Liver (tissue), 8 donors: ENCODE measurements at regions not wholly inside any gene's neighbourhood (a gene's known extent, or its start where the extent isn't known, plus 50 kb on each side); places are given as distances from the start of the nearest gene placed in this dataset.

Experiments used
- DNase-seq: peaks from one replicate; pipeline ENCODE4 v3.0.0-alpha.2; 2017; ENCODE audit warnings: low spot score
- H3K27ac ChIP-seq, 2 donors: one replicate each; pipeline ENCODE4 v1.7.0; 2013; ENCODE audit warnings: inconsistent platforms in 2 of 2, low read length in 2 of 2, control low read depth in 1 of 2, low read depth in 1 of 2, mild to moderate bottlenecking in 1 of 2
- H3K27me3 ChIP-seq, 4 donors: one replicate each; pipeline versions ENCODE4 v1.6.1 to v1.7.0; 2013; ENCODE audit warnings: low read length in 3 of 4, inconsistent platforms in 1 of 4, mild to moderate bottlenecking in 1 of 4, moderate library complexity in 1 of 4; ENCODE audit not compliant: control insufficient read depth in 4 of 4, insufficient read depth in 4 of 4
- H3K36me3 ChIP-seq, 4 donors: one replicate each; pipeline versions ENCODE4 v1.6.1 to v1.7.0; 2013; ENCODE audit warnings: low read length in 3 of 4, mild to moderate bottlenecking in 3 of 4, low read depth in 1 of 4, moderate library complexity in 1 of 4; ENCODE audit not compliant: control insufficient read depth in 4 of 4, insufficient read depth in 3 of 4
- H3K4me1 ChIP-seq, 4 donors: one replicate each; pipeline versions ENCODE4 v1.6.1 to v1.7.0; 2013; ENCODE audit warnings: low read length in 3 of 4, mild to moderate bottlenecking in 3 of 4, moderate library complexity in 1 of 4; ENCODE audit not compliant: control insufficient read depth in 4 of 4, insufficient read depth in 4 of 4
- H3K4me3 ChIP-seq, 3 donors: one replicate each; pipeline versions ENCODE4 v1.6.1 to v1.7.0; 2013; ENCODE audit warnings: low read length in 3 of 3, control low read depth in 1 of 3, low read depth in 1 of 3, mild to moderate bottlenecking in 1 of 3
- H3K9ac ChIP-seq, 2 donors: one replicate each; pipeline ENCODE4 v1.7.0; 2013; ENCODE audit warnings: low read length in 2 of 2, mild to moderate bottlenecking in 2 of 2, moderate library complexity in 2 of 2, control low read depth in 1 of 2, low read depth in 1 of 2
- H3K9me3 ChIP-seq, 4 donors: one replicate each; pipeline versions ENCODE4 v1.6.1 to v1.7.0; 2013; ENCODE audit warnings: low read length in 3 of 4; ENCODE audit not compliant: control insufficient read depth in 4 of 4
- CTCF ChIP-seq: fragments of 150-350 bp; IDR thresholded peaks from 2 replicates; pipeline ENCODE4 v1.5.1; 2017; ENCODE audit warnings: improper control_type of control experiment, low read depth, low read length; ENCODE audit not compliant: missing input control
- EGR1 ChIP-seq, 2 donors: IDR thresholded peaks; 2 replicates each; pipeline ENCODE4 v1.6.1; 2016 to 2018; ENCODE audit warnings: antibody characterized with exemption in 2 of 2, low read depth in 2 of 2
- FOXA1 ChIP-seq: IDR thresholded peaks from 2 replicates; pipeline ENCODE4 v1.6.1; 2016; ENCODE audit warnings: antibody characterized with exemption
- FOXA2 ChIP-seq: IDR thresholded peaks from 2 replicates; pipeline ENCODE4 v1.6.1; 2016; ENCODE audit warnings: antibody characterized with exemption
- GABPA ChIP-seq, 2 donors: IDR thresholded peaks in 1 of 2; conservative IDR thresholded peaks in 1 of 2; 2 replicates each; pipeline ENCODE4 v1.6.1; 2016; ENCODE audit warnings: antibody characterized with exemption in 2 of 2, mild to moderate bottlenecking in 1 of 2, moderate library complexity in 1 of 2
- HNF4A ChIP-seq, 2 donors: conservative IDR thresholded peaks; 2 replicates each; pipeline ENCODE4 v1.6.1; 2016; ENCODE audit warnings: antibody characterized with exemption in 2 of 2, mild to moderate bottlenecking in 2 of 2
- HNF4G ChIP-seq: IDR thresholded peaks from 2 replicates; pipeline ENCODE4 v1.6.1; 2016; ENCODE audit warnings: antibody characterized with exemption
- JUND ChIP-seq, 2 donors: IDR thresholded peaks; 2 replicates each; pipeline ENCODE4 v1.6.1; 2016; ENCODE audit warnings: antibody characterized with exemption in 2 of 2
- MAX ChIP-seq: IDR thresholded peaks from 2 replicates; pipeline ENCODE4 v1.6.1; 2016; ENCODE audit warnings: antibody characterized with exemption
- NR2F2 ChIP-seq: IDR thresholded peaks from 2 replicates; pipeline ENCODE4 v1.6.1; 2016; ENCODE audit warnings: antibody characterized with exemption
- RAD21 ChIP-seq, 2 donors: IDR thresholded peaks; 2 replicates each; pipeline ENCODE4 v1.6.1; 2016; ENCODE audit warnings: antibody characterized with exemption in 2 of 2, mild to moderate bottlenecking in 2 of 2
- SP1 ChIP-seq: IDR thresholded peaks from 2 replicates; pipeline ENCODE4 v1.6.1; 2018; ENCODE audit warnings: antibody characterized with exemption, mild to moderate bottlenecking
- TAF1 ChIP-seq: conservative IDR thresholded peaks from 2 replicates; pipeline ENCODE4 v1.6.1; 2016; ENCODE audit warnings: antibody characterized with exemption, mild to moderate bottlenecking
- YY1 ChIP-seq: IDR thresholded peaks from 2 replicates; pipeline ENCODE4 v1.6.1; 2016; ENCODE audit warnings: antibody characterized with exemption, mild to moderate bottlenecking
- WGBS: extraction: QIAGEN DNeasy Blood & Tissue Kit; methylation state at CpG from one replicate; pipeline ENCODE4 v1.1.7; 2013; 5-methylcytosine and 5-hydroxymethylcytosine counted together
- TF ChIP-seq, protein P1 (sequence below): IDR thresholded peaks from 2 replicates; pipeline ENCODE4 v1.6.1; 2016; ENCODE audit warnings: antibody characterized with exemption, mild to moderate bottlenecking
- TF ChIP-seq, protein P2 (sequence below): IDR thresholded peaks from 2 replicates; pipeline ENCODE4 v1.6.1; 2016; ENCODE audit warnings: antibody characterized with exemption
- donor health status: healthy.
- donor health status: healthy.
- donor health status: healthy.
- donor health status: healthy.
- donor health status: healthy.

DNA sequence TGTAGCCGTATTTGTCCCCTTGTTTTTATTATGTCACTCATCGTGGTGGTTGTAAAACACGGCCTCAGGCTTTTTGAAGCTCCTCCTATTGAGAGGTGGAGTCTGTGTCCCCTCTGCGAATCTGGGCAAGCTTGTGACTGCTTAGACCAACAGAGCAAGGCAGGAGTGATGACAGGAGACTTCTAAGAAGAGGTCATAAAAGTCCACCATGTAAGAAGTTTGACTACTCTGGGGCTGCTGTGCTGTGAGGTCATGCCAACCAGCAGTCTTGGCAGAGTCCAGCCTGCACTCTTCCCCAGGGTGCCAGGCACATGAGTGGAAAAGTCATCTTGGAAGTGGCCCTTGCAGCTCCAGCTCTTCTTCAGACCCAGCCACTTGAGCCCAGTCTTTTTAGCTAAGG is 83.8 kb upstream of the SPTBN1 start (continued):
- TF ChIP-seq EGR1 (IDR thresholded peaks at IDR 0.05; ENCODE audit: low read depth in 2 of 2) (no peak), HNF4G (no peak), GABPA (IDR thresholded peaks at IDR 0.05 in 1 of 2, conservative IDR thresholded peaks at IDR 0.05 in 1 of 2) (no peak)

- no peak overlapping the region for H3K4me3 ChIP-seq
- no peaks in the 10 kb centered on the region for H3K27me3 ChIP-seq
- H3K36me3 ChIP-seq, result no peaks in the 10 kb centered on the region
- no peaks in the 10 kb centered on the region for H3K4me1 ChIP-seq
- no peak overlapping the region for H3K27ac ChIP-seq
- TF ChIP-seq RAD21 (IDR thresholded peaks at IDR 0.05), result no peak
- TF ChIP-seq JUND (IDR thresholded peaks at IDR 0.05), result no peak
- TF ChIP-seq, protein P1, sequence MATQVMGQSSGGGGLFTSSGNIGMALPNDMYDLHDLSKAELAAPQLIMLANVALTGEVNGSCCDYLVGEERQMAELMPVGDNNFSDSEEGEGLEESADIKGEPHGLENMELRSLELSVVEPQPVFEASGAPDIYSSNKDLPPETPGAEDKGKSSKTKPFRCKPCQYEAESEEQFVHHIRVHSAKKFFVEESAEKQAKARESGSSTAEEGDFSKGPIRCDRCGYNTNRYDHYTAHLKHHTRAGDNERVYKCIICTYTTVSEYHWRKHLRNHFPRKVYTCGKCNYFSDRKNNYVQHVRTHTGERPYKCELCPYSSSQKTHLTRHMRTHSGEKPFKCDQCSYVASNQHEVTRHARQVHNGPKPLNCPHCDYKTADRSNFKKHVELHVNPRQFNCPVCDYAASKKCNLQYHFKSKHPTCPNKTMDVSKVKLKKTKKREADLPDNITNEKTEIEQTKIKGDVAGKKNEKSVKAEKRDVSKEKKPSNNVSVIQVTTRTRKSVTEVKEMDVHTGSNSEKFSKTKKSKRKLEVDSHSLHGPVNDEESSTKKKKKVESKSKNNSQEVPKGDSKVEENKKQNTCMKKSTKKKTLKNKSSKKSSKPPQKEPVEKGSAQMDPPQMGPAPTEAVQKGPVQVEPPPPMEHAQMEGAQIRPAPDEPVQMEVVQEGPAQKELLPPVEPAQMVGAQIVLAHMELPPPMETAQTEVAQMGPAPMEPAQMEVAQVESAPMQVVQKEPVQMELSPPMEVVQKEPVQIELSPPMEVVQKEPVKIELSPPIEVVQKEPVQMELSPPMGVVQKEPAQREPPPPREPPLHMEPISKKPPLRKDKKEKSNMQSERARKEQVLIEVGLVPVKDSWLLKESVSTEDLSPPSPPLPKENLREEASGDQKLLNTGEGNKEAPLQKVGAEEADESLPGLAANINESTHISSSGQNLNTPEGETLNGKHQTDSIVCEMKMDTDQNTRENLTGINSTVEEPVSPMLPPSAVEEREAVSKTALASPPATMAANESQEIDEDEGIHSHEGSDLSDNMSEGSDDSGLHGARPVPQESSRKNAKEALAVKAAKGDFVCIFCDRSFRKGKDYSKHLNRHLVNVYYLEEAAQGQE, result no peak
- TF ChIP-seq, protein P2, sequence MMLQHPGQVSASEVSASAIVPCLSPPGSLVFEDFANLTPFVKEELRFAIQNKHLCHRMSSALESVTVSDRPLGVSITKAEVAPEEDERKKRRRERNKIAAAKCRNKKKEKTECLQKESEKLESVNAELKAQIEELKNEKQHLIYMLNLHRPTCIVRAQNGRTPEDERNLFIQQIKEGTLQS, result no peak
- no peak for TF ChIP-seq TAF1
- TF ChIP-seq FOXA2, result no peak
- no peak for TF ChIP-seq HNF4G
- TF ChIP-seq EGR1 (IDR thresholded peaks at IDR 0.05; ENCODE audit: low read depth in 2 of 2), result no peak
- no peak for TF ChIP-seq CTCF
- TF ChIP-seq NR2F2, result no peak
- no peak for TF ChIP-seq HNF4A (conservative IDR thresholded peaks at IDR 0.05)
- no peak for TF ChIP-seq MAX
- no peak for TF ChIP-seq FOXA1
- no peak for TF ChIP-seq YY1
- TF ChIP-seq GABPA (IDR thresholded peaks at IDR 0.05 in 1 of 2, conservative IDR thresholded peaks at IDR 0.05 in 1 of 2), result no peak
- TF ChIP-seq SP1, result no peak
- no peak for DNase-seq
- no peaks in the 10 kb centered on the region for H3K9me3 ChIP-seq
- 86% methylated on average over 3 of the region's 3 CpGs for WGBS
- H3K9ac ChIP-seq, result no peak overlapping the region
Observed at GRCh38 chr2:54373855-54374254, 82.3 kb upstream of the SPTBN1 start.

DNA sequence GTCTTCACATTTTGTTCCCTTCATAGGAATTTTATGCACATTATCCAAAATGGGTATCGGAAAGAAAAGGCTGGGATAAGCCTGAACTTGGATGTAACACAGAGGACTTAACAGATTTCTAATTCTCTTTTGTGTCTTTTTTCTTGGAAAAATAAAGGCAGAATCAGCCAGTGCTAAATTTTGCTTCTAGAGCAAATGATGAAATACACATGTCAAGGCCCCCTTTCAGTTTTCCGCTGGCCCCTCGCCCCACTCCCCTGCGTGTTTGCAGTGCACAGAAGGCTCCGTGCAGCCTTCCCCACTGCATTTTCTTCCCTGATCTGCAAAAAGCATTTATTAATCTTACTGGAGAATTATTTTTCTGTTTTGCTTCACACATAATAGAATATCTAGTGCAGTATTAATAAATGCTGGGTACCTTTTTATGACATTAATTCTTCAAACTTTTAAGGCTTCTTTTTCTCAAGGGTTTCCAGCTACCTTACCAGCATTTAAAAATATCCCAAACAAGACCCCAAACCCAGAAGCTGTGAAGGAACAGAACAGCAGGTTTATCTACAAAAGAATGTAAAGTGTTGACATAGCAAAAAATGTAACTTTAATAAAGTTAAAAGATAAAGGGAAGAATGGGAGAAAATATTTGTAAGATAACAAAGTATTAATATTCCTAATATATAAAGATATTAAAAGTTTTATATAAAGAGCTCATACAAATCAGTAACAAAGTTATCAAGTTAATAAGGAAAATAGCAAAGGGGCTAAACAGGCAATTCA is 81.3 kb upstream of the SPTBN1 start:
- Histone ChIP-seq H3K36me3 (no peaks in the 10 kb centered on the region), H3K27ac (no peak overlapping the region), H3K9me3 (no peaks in the 10 kb centered on the region), H3K27me3 (no peaks in the 10 kb centered on the region), H3K4me1 (no peaks in the 10 kb centered on the region), H3K9ac (no peak overlapping the region), H3K4me3 (no peak overlapping the region)
- no peak for DNase-seq
- 89% methylated on average over 5 of the region's 5 CpGs for WGBS
- TF ChIP-seq RAD21 (IDR thresholded peaks at IDR 0.05), result no peak
- no peak for TF ChIP-seq HNF4G
- no peak for TF ChIP-seq FOXA2
- TF ChIP-seq HNF4A (conservative IDR thresholded peaks at IDR 0.05), result no peak
- TF ChIP-seq CTCF, result no peak
- TF ChIP-seq SP1, result no peak
- TF ChIP-seq, protein P1, result no peak
- no peak for TF ChIP-seq NR2F2
- TF ChIP-seq YY1, result no peak
- no peak for TF ChIP-seq EGR1 (IDR thresholded peaks at IDR 0.05; ENCODE audit: low read depth in 2 of 2)
- TF ChIP-seq JUND (IDR thresholded peaks at IDR 0.05), result no peak
